ENCODE measurements at regions not wholly inside any gene's neighbourhood (a gene's known extent, or its start where the extent isn't known, plus 50 kb on each side); places are given as distances from the start of the nearest gene placed in this dataset.
A peak's percentile ranks its signal among the peaks of the same experiment; 100 is the strongest.
"Not testable (repeated sequence)": the region's sequence is repeated elsewhere in the genome, so short reads cannot be mapped to it uniquely, and the experiment has no call there.

DNA sequence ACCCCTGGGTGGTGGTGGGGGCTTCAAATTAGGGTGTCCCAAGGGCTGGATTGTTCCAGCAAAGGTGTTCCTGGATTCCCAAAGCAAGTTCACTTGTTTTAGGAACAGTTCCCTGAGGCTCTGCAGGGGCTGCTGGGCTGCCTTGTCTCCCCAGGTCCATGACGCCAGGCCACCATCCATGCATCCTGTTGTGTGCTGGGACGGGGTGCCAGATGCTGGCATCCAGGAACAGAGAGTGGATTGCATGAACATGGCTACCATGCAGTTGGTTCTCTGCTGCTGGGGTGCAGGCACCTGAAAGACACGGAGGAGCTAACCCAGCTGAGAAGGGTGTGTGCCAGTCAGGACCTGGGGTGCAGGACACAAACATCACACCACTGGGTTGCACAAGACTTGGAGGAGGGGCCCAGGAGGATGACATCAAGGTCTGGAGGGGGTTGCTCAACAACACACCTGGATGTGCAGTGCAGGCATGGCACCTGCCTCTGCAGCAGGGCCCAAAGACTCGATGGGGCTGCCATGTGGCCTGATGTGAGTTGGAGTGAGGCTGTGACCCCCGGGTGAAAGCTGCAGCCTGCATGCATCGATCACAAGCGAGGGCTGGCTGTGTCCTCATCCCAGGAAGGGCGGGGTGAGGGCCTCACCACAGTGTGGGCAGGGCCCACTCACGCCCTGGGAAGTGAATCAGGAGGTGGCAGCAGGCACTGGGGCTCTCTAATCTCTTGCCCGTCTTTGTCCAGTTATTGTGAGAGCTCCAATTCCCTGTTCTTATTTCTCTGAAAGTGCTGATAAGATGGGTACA is 74.0 kb upstream of the CLDN5 start:
- intact Hi-C loops (cut with DNase I) = no loop called here
- ATAC-seq = no peak
- DNase-seq (ENCODE audit: low spot score) = no peak

DNA sequence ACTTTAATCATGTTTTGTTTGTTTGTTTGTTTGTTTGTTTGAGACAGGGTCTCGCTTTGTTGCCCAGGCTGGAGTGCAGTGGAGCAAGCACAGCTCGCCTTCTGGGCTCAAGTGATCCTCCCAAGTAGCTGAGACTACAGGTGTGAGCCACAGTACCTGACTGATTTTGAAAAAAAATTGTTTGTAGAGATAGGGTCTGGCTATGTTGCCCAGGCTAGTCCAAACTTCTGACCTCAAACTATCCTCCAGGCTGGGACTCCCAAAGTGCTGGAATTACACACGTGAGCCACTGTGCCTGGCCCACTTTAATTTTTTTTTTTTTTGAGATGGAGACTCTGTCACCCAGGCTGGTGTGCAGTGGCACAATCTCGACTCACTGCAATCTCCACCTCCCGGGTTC is 74.8 kb upstream of the CLDN5 start:
- intact Hi-C loops (cut with DNase I) = no loop called here
- no peak for DNase-seq (ENCODE audit: low spot score)
- no peak for ATAC-seq

DNA sequence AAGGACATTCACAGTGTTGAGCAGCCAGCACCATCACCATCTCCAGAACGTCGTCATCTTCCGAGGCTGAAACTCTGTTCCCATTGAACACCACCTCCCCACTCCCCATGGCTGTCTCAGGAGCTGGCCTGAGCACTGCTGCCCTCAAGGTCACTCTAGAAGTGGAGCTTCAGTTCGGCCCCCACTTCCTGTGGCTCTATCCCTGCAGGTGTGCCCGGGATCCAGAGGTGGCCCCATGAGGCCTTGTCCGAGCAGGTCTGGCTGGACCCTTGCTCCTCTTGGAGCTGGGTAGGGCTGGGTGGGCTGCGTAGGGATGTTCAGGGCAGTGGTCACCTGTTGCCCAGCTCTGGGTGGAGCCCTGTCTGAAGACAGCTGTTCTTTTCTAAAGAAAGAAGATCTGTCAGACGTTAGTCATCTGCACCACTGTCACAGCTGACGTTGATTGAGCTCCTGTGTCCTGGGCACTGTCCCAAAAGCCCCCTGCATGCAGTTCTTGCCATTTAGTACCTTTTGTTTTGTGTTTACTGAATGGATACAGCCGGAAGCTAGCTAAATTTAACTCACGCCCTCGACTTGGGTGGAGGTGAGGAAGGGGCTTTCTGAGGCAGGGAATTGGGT is 75.5 kb upstream of the CLDN5 start:
- intact Hi-C loops (cut with DNase I) = no loop called here
- DNase-seq (ENCODE audit: low spot score) (no peak), ATAC-seq (no peak)

DNA sequence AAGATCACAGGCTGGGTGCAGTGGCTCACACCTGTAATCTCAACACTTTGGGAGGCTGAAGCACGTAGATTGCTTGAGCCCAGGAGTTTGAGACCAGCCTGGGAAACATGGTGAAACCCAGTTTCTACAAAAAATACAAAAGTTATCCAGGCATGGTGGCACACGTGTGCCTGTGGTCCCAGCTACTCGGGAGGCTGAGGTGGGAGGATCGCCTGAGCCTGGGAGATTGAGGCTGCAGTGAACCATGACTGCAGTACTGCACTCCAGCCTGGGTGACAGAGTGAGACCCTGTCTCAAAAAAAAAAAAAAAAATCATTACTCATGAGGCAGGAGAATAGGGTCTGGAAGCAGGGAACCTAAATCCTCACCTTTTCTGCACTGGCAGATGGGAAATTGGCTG is 79.1 kb upstream of the CLDN5 start:
- ATAC-seq; DNase-seq (ENCODE audit: low spot score); intact Hi-C loops (cut with DNase I): not testable (repeated sequence)

- intact Hi-C loops (cut with DNase I) = no loop called here
- DNase-seq (ENCODE audit: low spot score) (no peak), ATAC-seq (no peak)
These were observed 79.6 kb upstream of the CLDN5 start for GRCh38 chr22:19603767-19604166.

DNA sequence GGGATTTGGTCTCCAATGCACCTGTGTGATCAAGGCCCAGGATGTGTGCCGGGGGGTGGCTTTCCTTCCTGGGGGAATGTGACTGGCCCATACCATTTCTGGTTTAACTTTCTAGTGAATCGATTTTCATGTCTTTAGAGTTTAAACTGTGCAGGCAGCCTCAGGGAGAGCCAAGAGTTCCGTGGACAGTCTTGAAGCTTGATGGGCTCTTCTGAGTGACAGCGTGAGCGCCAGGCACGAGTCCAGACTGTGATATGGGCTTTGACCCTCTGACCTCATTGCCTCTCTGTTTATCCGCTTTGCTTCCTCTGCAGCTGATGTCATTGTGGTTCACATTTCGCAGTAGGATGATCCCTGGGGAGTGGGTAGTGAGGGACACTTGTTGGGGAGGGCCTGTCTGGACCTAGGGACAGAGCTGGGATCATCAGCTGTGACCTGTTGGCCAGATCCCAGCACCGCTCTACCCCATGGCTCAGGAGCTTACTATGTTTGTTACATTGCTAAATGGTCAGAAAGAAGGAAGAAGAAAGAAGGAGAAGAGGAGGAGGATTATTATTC is 80.6 kb upstream of the CLDN5 start:
- intact Hi-C loops (cut with DNase I) = no loop called here
- ATAC-seq = no peak

GRCh38 chr22:19605508-19606331 is 81.5 kb upstream of the CLDN5 start:
- intact Hi-C loops (cut with DNase I) = no loop called here
- ATAC-seq (no peak), DNase-seq (ENCODE audit: low spot score) (no peak)

More for the DNA sequence above, 80.6 kb upstream of the CLDN5 start:
- no peak for DNase-seq (ENCODE audit: low spot score)

DNA sequence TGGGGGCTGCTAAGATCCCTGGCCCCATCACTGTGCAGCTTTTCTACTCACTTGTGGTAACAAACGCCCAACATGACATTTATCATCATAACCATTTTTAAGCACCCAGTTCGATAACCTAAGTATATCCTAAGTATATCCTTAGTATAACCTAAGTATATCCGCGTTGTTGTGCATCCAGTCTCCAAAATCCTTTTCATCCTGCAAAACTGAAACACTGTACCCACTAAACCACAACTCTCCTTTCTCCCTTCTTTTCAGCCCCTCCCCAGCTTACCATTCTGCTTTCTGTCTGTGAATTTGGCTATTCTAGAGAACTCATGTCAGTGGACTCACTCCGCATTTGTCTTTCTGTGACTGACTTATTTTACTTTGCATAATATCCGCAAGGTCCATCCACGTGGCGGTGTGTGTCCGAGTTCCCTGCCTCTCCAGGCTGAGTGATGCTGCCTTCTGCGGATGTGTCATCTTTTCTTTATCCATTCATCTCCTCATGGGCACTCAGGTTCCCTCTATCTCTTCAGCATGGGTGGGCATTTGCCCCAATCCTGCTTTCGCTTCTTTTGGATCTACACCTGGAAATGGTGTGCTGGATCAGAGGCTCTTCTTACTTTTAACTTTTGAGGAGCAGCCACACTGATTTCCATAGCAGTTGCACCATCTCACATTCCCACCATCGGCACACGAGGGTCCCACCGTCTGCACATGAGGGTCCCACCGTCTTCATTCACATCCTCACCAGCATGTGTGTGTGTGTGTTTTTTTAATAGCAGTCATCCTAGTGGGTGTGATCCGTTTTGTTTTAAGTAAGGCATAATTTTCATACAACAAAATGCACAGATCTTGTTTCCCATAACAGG is 82.4 kb upstream of the CLDN5 start:
- DNase-seq (ENCODE audit: low spot score) (no peak), ATAC-seq (no peak)
- intact Hi-C loops (cut with DNase I) = no loop called here

DNA sequence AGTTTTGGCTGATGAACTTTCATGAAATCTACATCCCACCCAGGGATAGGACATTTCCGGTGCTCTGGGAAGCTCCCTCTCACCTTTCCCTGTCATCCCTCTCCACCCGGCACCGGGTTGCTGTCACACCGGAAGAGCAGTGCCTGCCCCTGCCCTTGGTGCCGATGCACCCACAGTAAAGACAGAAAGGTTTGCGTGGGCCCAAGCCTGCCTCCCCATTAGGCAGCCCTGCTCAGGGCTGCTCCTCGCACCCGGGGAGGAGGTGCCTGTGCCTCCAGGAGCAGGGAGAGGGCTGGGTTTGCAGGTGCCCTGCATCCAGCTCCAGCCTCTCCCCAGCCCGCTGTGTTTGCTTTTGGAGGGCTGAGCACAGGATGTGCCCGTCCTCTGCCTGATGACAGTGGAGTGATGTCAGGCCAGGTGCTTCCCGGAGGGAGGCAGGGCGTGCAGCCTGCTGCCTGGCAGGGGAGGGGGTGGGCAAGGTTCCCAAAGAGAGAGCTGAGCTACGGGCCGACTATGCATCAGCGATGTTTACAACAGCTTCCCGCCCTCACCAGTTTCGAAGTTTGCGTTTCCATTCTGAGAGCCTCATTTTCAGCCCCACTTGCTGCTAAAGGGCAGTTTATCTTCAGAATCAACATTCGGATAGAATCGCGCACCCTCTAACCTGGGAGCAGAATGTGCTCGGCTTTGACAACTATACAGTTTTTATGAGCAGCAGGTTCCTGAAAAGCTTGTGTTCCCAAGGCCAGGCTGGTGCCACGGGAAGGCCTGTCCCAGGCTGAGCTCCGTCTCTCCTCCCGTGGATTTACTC is 83.2 kb upstream of the CLDN5 start:
- intact Hi-C loops (cut with DNase I) = no loop called here
- ATAC-seq (peak; percentile 44), DNase-seq (ENCODE audit: low spot score) (no peak)

- ATAC-seq (no peak), DNase-seq (ENCODE audit: low spot score) (no peak)
- intact Hi-C loops (cut with DNase I) = no loop called here
These were observed 83.9 kb upstream of the CLDN5 start for GRCh38 chr22:19608003-19608690.

DNA sequence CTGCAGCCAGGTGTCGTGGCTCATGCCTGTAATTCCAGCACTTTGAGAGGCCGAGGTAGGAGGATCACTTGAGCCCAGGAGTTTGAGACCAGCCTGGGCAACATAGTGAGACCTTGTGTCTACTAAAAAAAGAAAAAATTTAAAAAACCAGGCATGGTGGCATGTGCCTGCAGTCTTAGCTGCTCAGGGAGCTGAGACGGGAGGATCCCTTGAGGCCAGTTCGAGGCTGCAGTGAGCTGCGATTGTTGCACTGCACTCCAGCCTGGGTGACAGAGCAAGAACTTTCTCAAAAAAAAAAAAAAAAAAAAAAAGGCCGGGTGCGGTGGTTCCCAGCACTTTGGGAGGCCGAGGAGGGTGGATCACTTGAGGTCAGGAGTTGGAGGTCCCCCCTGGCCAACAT is 85.5 kb upstream of the CLDN5 start:
- ATAC-seq; DNase-seq (ENCODE audit: low spot score); intact Hi-C loops (cut with DNase I): not testable (repeated sequence)

- intact Hi-C loops (cut with DNase I) = no loop called here
- no peak for ATAC-seq
- DNase-seq (ENCODE audit: low spot score) = no peak
These were observed 86.5 kb upstream of the CLDN5 start for GRCh38 chr22:19610518-19611253.

DNA sequence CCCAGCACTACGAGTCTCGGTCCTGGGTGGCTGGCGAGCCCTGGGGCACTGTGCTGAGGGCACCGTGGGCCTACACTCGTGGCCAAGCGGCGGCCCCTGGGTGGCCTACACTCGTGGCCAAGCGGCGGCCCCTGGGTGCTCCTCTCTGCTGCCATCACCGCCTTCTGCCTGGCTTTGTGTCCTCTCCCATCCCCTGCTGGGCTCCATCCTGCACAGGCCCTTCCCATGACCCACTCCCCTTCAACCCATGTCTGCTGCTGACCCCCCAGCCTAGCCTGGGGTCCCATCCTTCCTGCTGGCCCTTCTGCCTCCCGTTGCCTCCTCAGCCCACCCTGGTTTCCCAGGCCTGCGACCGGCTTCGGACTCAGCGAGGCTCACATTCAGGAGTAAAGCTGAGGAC is 87.4 kb upstream of the CLDN5 start:
- no peak for ATAC-seq
- intact Hi-C loops (cut with DNase I) = no loop called here
- no peak for DNase-seq (ENCODE audit: low spot score)

GRCh38 chr22:19612866-19613572 is 88.8 kb upstream of the CLDN5 start:
- intact Hi-C loops (cut with DNase I) = no loop called here
- DNase-seq (ENCODE audit: low spot score) (no peak), ATAC-seq (no peak)

DNA sequence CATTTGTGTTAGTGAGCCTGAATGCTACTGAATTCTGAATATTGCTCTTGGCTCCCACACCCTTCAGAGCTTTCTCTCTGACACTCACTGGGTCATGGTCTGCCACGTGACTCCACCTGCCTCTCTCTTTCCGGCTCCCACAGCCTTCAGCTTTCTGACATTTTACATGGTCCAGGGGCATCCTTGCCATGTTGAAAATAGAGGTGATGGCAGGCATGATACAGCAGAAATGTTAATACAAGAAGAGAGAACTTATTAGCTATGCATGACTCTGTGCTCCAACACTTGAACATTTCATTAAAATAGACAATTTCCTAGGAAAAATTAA is 90.3 kb upstream of the CLDN5 start:
- intact Hi-C loops (cut with DNase I) = no loop called here
- ATAC-seq (no peak), DNase-seq (ENCODE audit: low spot score) (no peak)

GRCh38 chr22:19615001-19615461 is 90.8 kb upstream of the CLDN5 start:
- DNase-seq (ENCODE audit: low spot score) = no peak
- ATAC-seq = no peak
- intact Hi-C loops (cut with DNase I) = no loop called here
